ENCODE measurements at regions not wholly inside any gene's neighbourhood (a gene's known extent, or its start where the extent isn't known, plus 50 kb on each side); places are given as distances from the start of the nearest gene placed in this dataset.

DNA sequence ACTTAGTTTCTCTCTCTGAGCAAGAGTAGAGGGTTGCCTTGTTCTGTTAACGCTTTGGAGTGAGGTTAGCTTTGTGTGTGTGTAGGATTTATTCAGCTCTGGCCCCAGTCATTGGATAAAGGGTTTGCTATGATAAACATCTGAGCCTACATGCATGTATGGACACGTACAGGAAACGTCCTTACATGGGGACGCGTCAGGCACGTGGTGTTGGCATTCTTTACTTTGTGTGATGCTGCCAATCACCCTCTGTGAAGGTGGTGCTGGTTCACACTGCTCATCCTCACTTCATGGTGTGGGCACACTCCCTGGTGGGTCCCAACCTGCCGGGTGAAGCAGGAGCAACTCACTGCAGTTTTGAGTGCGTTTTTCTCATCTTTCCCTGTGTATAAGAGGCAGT, 53.4 kb upstream of the CD93 start:
- TF ChIP-seq, protein P1, sequence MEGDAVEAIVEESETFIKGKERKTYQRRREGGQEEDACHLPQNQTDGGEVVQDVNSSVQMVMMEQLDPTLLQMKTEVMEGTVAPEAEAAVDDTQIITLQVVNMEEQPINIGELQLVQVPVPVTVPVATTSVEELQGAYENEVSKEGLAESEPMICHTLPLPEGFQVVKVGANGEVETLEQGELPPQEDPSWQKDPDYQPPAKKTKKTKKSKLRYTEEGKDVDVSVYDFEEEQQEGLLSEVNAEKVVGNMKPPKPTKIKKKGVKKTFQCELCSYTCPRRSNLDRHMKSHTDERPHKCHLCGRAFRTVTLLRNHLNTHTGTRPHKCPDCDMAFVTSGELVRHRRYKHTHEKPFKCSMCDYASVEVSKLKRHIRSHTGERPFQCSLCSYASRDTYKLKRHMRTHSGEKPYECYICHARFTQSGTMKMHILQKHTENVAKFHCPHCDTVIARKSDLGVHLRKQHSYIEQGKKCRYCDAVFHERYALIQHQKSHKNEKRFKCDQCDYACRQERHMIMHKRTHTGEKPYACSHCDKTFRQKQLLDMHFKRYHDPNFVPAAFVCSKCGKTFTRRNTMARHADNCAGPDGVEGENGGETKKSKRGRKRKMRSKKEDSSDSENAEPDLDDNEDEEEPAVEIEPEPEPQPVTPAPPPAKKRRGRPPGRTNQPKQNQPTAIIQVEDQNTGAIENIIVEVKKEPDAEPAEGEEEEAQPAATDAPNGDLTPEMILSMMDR (conservative IDR thresholded peaks at IDR 0.05 in 1 of 2, IDR thresholded peaks at IDR 0.05 in 1 of 2; ENCODE audit: extremely low read depth in 1 of 2, insufficient read depth in 1 of 2, low read depth in 1 of 2, low read length in 2 of 2) = no peak
- no peak for TF ChIP-seq EZH2 (IDR thresholded peaks at IDR 0.05; ENCODE audit: borderline replicate concordance, low read length)

All from mammary epithelial cell (primary cell).